ENCODE measurements at regions not wholly inside any gene's neighbourhood (a gene's known extent, or its start where the extent isn't known, plus 50 kb on each side); places are given as distances from the start of the nearest gene placed in this dataset.

GRCh38 chr13:104757712-104758111 is 1691.5 kb upstream of the SLC10A2 start:
- no peak for TF ChIP-seq EGR1 (IDR thresholded peaks at IDR 0.05)
- TF ChIP-seq, protein P1, sequence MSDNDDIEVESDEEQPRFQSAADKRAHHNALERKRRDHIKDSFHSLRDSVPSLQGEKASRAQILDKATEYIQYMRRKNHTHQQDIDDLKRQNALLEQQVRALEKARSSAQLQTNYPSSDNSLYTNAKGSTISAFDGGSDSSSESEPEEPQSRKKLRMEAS (IDR thresholded peaks at IDR 0.05), result no peak
